Activated CD4-positive, alpha-beta T cell treated with anti-CD3 and anti-CD28 coated beads, Interleukin-2, amount 50 U/mL, for 1 hour (primary cell): ENCODE measurements at regions not wholly inside any gene's neighbourhood (a gene's known extent, or its start where the extent isn't known, plus 50 kb on each side); places are given as distances from the start of the nearest gene placed in this dataset.

Source experiments
- DNase-seq: peaks from one replicate; pipeline ENCODE4 v3.0.0-alpha.2; 2020

- DNase-seq: no peak
Measured at GRCh38 chr5:89904442-89904841, 505.1 kb downstream of the CETN3 start.

GRCh38 chr5:89901983-89902382, 507.6 kb downstream of the CETN3 start:
- DNase-seq: no peak

GRCh38 chr5:89901346-89901745, 508.2 kb downstream of the CETN3 start:
- DNase-seq: no peak

GRCh38 chr5:89900346-89900745, 509.2 kb downstream of the CETN3 start:
- DNase-seq: no peak

- no peak for DNase-seq
Measured at GRCh38 chr5:89899559-89899958, 510.0 kb downstream of the CETN3 start.

- no peak for DNase-seq
Measured at GRCh38 chr5:89893546-89893945, 516.0 kb downstream of the CETN3 start.

- no peak for DNase-seq
Measured at GRCh38 chr5:89885670-89886069, 523.9 kb downstream of the CETN3 start.

GRCh38 chr5:89883967-89884366, 525.6 kb downstream of the CETN3 start:
- DNase-seq: no peak

- DNase-seq: no peak
Measured at GRCh38 chr5:89878140-89879132, 531.1 kb downstream of the CETN3 start.

GRCh38 chr5:89871906-89872305, 537.6 kb downstream of the CETN3 start:
- no peak for DNase-seq

GRCh38 chr5:89869346-89869745, 540.2 kb downstream of the CETN3 start:
- no peak for DNase-seq

- no peak for DNase-seq
Measured at GRCh38 chr5:89866410-89866809, 543.1 kb downstream of the CETN3 start.

- no peak for DNase-seq
Measured at GRCh38 chr5:89864941-89865340, 544.6 kb downstream of the CETN3 start.

- no peak for DNase-seq
Measured at GRCh38 chr5:89857790-89858189, 551.8 kb downstream of the CETN3 start.

- no peak for DNase-seq
Measured at GRCh38 chr5:89855417-89855816, 554.1 kb downstream of the CETN3 start.

GRCh38 chr5:89851911-89852310, 557.6 kb downstream of the CETN3 start:
- no peak for DNase-seq

- no peak for DNase-seq
Measured at GRCh38 chr5:89850513-89850865, 559.1 kb downstream of the CETN3 start.

- no peak for DNase-seq
Measured at GRCh38 chr5:89849830-89850512, 559.6 kb downstream of the CETN3 start.

GRCh38 chr5:89847743-89848142, 561.8 kb downstream of the CETN3 start:
- no peak for DNase-seq

- DNase-seq: no peak
Measured at GRCh38 chr5:89844548-89844947, 565.0 kb downstream of the CETN3 start.

- DNase-seq: no peak
Measured at GRCh38 chr5:89842531-89842930, 567.0 kb downstream of the CETN3 start.

- DNase-seq: no peak
Measured at GRCh38 chr5:89840906-89841305, 568.6 kb downstream of the CETN3 start.

- DNase-seq: no peak
Measured at GRCh38 chr5:89830691-89831090, 578.9 kb downstream of the CETN3 start.

GRCh38 chr5:89827960-89828359, 581.6 kb downstream of the CETN3 start:
- DNase-seq: no peak
